Mesenchymal stem cell (in vitro differentiated cells and primary cell): ENCODE measurements at regions not wholly inside any gene's neighbourhood (a gene's known extent, or its start where the extent isn't known, plus 50 kb on each side); places are given as distances from the start of the nearest gene placed in this dataset.
A peak's percentile ranks its signal among the peaks of the same experiment; 100 is the strongest.

Source experiments
- DNase-seq: peaks from one replicate; pipeline ENCODE4 v3.0.0-alpha.2; 2013
- H2AFZ ChIP-seq: one replicate; pipeline ENCODE4 v1.6.1; 2013; ENCODE audit warnings: low read depth, mild to moderate bottlenecking, control low read depth, inconsistent platforms, low read length, moderate library complexity
- H2AK5ac ChIP-seq: 2 replicates; pipeline ENCODE4 v1.6.1; 2013; ENCODE audit warnings: low read length, moderate library complexity, mild to moderate bottlenecking, inconsistent platforms; ENCODE audit not compliant: severe bottlenecking
- H2BK120ac ChIP-seq: one replicate; pipeline ENCODE4 v1.6.1; 2013; ENCODE audit warnings: low read depth, mild to moderate bottlenecking, inconsistent platforms, low read length, moderate library complexity
- H2BK12ac ChIP-seq, 2 experiments: one replicate each; pipeline ENCODE4 v1.6.1; 2013; ENCODE audit warnings: inconsistent platforms in 2 of 2, low read length in 2 of 2, mild to moderate bottlenecking in 2 of 2, moderate library complexity in 2 of 2, control low read depth in 1 of 2
- H2BK15ac ChIP-seq: one replicate; pipeline ENCODE4 v1.6.1; 2013; ENCODE audit warnings: mild to moderate bottlenecking, low read depth, inconsistent platforms; ENCODE audit not compliant: poor library complexity, severe bottlenecking
- H2BK5ac ChIP-seq: 2 replicates; pipeline ENCODE4 v1.6.1; 2013; ENCODE audit warnings: low read depth, mild to moderate bottlenecking, low read length, control low read depth, inconsistent platforms; ENCODE audit not compliant: poor library complexity, severe bottlenecking
- H3K14ac ChIP-seq, 2 experiments: one replicate each; pipeline ENCODE4 v1.6.1; 2013; ENCODE audit warnings: inconsistent platforms in 2 of 2, low read length in 2 of 2, control low read depth in 1 of 2, mild to moderate bottlenecking in 1 of 2, moderate library complexity in 1 of 2
- H3K18ac ChIP-seq, 2 experiments: one replicate each; pipeline ENCODE4 v1.6.1; 2013; ENCODE audit warnings: inconsistent platforms in 2 of 2, low read length in 2 of 2, control low read depth in 1 of 2, low read depth in 1 of 2, mild to moderate bottlenecking in 1 of 2
- H3K23ac ChIP-seq, 2 experiments: one replicate each; pipeline ENCODE4 v1.6.1; 2013; ENCODE audit warnings: inconsistent platforms in 2 of 2, low read length in 2 of 2, mild to moderate bottlenecking in 2 of 2, moderate library complexity in 2 of 2, control low read depth in 1 of 2
- H3K27ac ChIP-seq: 2 replicates; pipeline ENCODE4 v1.5.1; 2013; ENCODE audit warnings: mild to moderate bottlenecking, moderate library complexity, low read length, control low read depth, inconsistent platforms; ENCODE audit not compliant: poor library complexity, severe bottlenecking
- H3K27me3 ChIP-seq, 2 experiments: 2 replicates each; pipeline versions ENCODE4 v1.6.1 to v1.7.0; 2013; ENCODE audit warnings: low read length in 2 of 2, mild to moderate bottlenecking in 2 of 2, moderate library complexity in 2 of 2, control low read depth in 1 of 2, inconsistent platforms in 1 of 2; ENCODE audit not compliant: control insufficient read depth in 1 of 2, insufficient read depth in 1 of 2
- H3K36me3 ChIP-seq, 2 experiments: 2 replicates each; pipeline versions ENCODE4 v1.6.1 to v1.7.0; 2013; ENCODE audit warnings: low read length in 2 of 2, control low read depth in 1 of 2, inconsistent platforms in 1 of 2, low read depth in 1 of 2, mild to moderate bottlenecking in 1 of 2; ENCODE audit not compliant: insufficient read depth in 2 of 2, control insufficient read depth in 1 of 2
- H3K4ac ChIP-seq, 2 experiments: one replicate each; pipeline ENCODE4 v1.6.1; 2013; ENCODE audit warnings: inconsistent platforms in 2 of 2, low read length in 2 of 2, mild to moderate bottlenecking in 2 of 2, moderate library complexity in 2 of 2, control low read depth in 1 of 2, low read depth in 1 of 2
- H3K4me1 ChIP-seq: 2 replicates; pipeline ENCODE4 v1.6.1; 2013; ENCODE audit warnings: low read depth, low read length, control low read depth; ENCODE audit not compliant: control insufficient read depth, insufficient read depth
- H3K4me2 ChIP-seq: 2 replicates; pipeline ENCODE4 v1.6.1; 2013; ENCODE audit warnings: low read length, mild to moderate bottlenecking, inconsistent platforms; ENCODE audit not compliant: poor library complexity, severe bottlenecking
- H3K4me3 ChIP-seq, 2 experiments: 2 replicates each; pipeline versions ENCODE4 v1.5.1 to v1.7.0; 2013; ENCODE audit warnings: low read length in 2 of 2, mild to moderate bottlenecking in 2 of 2, control low read depth in 1 of 2, low read depth in 1 of 2; ENCODE audit not compliant: insufficient read depth in 1 of 2
- H3K79me1 ChIP-seq: replicated peaks from 2 replicates; pipeline ENCODE4 v1.6.1; 2013; ENCODE audit warnings: mild to moderate bottlenecking, control low read depth, low read length, inconsistent platforms; ENCODE audit not compliant: poor library complexity, severe bottlenecking
- H3K9ac ChIP-seq: 2 replicates; pipeline ENCODE4 v1.7.0; 2013; ENCODE audit warnings: mild to moderate bottlenecking, low read length, moderate library complexity
- H3K9me3 ChIP-seq: 2 replicates; pipeline ENCODE4 v1.7.0; 2013; ENCODE audit warnings: mild to moderate bottlenecking, low read length; ENCODE audit not compliant: control insufficient read depth
- H4K8ac ChIP-seq: one replicate; pipeline ENCODE4 v1.6.1; 2013; ENCODE audit warnings: inconsistent platforms, mild to moderate bottlenecking, low read length, moderate library complexity
- H4K91ac ChIP-seq: one replicate; pipeline ENCODE4 v1.6.1; 2013; ENCODE audit warnings: mild to moderate bottlenecking, low read length, inconsistent platforms
- WGBS: methylation state at CpG from one replicate; pipeline ENCODE4 v1.1.7; 2013; ENCODE audit warnings: mixed read lengths; 5-methylcytosine and 5-hydroxymethylcytosine counted together

GRCh38 chr10:125247576-125247975 is 87.2 kb upstream of the CTBP2 start:
- Histone ChIP-seq H3K23ac (no peak overlapping the region), H4K91ac (no peak overlapping the region), H3K27me3 (peaks cover 10% of the 10 kb centered on the region in 2 experiments), H2BK120ac (no peak overlapping the region), H3K27ac (no peak overlapping the region), H2BK15ac (no peak overlapping the region), H3K18ac (no peak overlapping the region), H2AK5ac (no peak overlapping the region), H3K36me3 (no peaks in the 10 kb centered on the region), H3K4me1 (no peaks in the 10 kb centered on the region), H2BK5ac (no peak overlapping the region), H2BK12ac (no peak overlapping the region), H3K9ac (no peak overlapping the region), H2AFZ (no peak overlapping the region), H3K14ac (no peak overlapping the region), H4K8ac (no peak overlapping the region), H3K4ac (no peak overlapping the region), H3K9me3 (no peaks in the 10 kb centered on the region), H3K79me1 (no peaks in the 10 kb centered on the region), H3K4me2 (no peak overlapping the region), H3K4me3 (no peak overlapping the region)
- 78% methylated on average over 8 of the region's 8 CpGs for WGBS
- no peak for DNase-seq

DNA sequence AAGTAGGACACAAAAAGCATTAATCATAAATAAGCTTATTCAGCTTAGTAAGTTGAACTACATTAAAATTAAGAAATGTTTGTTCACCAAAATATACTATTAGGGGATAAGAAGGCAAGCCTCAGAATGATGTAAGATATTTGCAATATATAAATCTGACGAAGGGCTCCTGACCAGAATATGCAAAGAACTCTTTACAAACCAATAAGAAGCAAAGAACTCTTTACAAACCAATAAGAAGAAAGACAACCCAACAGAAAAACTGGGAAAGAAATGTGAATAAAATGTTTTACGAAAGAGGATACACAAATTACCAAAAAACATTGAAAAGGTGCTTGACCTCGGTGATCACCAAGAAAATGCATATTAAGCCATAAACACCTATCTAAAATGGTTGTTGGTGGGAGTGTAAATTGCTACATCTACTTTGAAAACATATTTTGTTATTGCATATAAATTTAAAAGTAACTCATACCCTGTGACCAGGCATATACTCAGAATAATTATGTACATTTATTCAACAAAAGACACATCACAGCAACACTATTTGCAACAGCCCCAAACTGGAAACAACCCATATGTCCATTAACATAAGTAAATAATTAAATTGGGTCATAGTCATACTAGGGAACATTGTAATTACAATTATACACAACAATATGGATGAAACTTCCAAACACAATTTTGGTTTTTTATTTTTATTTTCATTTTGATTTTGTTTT is 83.3 kb upstream of the CTBP2 start:
- no peaks in the 10 kb centered on the region for H3K4me1 ChIP-seq
- no peak overlapping the region for H4K91ac ChIP-seq
- H3K9ac ChIP-seq: no peak overlapping the region
- H2BK12ac ChIP-seq: no peak overlapping the region
- no peaks in the 10 kb centered on the region for H3K36me3 ChIP-seq
- no peak for DNase-seq
- H3K4ac ChIP-seq: no peak overlapping the region
- H2AFZ ChIP-seq: no peak overlapping the region
- H3K14ac ChIP-seq: no peak overlapping the region
- H3K27me3 ChIP-seq: peaks cover 9 to 10% of the 10 kb centered on the region in 2 experiments
- H2BK5ac ChIP-seq: no peak overlapping the region
- H3K9me3 ChIP-seq: peaks cover 13% of the 10 kb centered on the region
- H4K8ac ChIP-seq: no peak overlapping the region
- H3K4me2 ChIP-seq: no peak overlapping the region
- H2BK120ac ChIP-seq: no peak overlapping the region
- H2AK5ac ChIP-seq: no peak overlapping the region
- no peak overlapping the region for H3K23ac ChIP-seq
- no peak overlapping the region for H3K4me3 ChIP-seq
- no peak overlapping the region for H2BK15ac ChIP-seq
- no peaks in the 10 kb centered on the region for H3K79me1 ChIP-seq
- no peak overlapping the region for H3K27ac ChIP-seq
- no peak overlapping the region for H3K18ac ChIP-seq
- WGBS: no CpG with 5 or more reads among the region's 3 CpGs

GRCh38 chr10:125238682-125239081 is 78.3 kb upstream of the CTBP2 start:
- no peak for DNase-seq
- no peak overlapping the region for H3K9ac ChIP-seq
- no CpG with 5 or more reads among the region's 1 CpG for WGBS
- H2BK15ac ChIP-seq: no peak overlapping the region
- no peak overlapping the region for H3K4me2 ChIP-seq
- no peak overlapping the region for H4K8ac ChIP-seq
- H2BK5ac ChIP-seq: no peak overlapping the region
- no peaks in the 10 kb centered on the region for H3K79me1 ChIP-seq
- H2BK120ac ChIP-seq: no peak overlapping the region
- H2AK5ac ChIP-seq: no peak overlapping the region
- H3K4me3 ChIP-seq: peak overlapping the region in 1 of 2 experiments; percentile 14
- H3K23ac ChIP-seq: no peak overlapping the region
- no peak overlapping the region for H3K14ac ChIP-seq
- no peaks in the 10 kb centered on the region for H3K36me3 ChIP-seq
- no peak overlapping the region for H3K4ac ChIP-seq
- H2BK12ac ChIP-seq: no peak overlapping the region
- H3K27ac ChIP-seq: no peak overlapping the region
- no peak overlapping the region for H4K91ac ChIP-seq
- H3K27me3 ChIP-seq: no peaks in the 10 kb centered on the region
- H2AFZ ChIP-seq: no peak overlapping the region
- H3K4me1 ChIP-seq: no peaks in the 10 kb centered on the region
- peaks cover 36% of the 10 kb centered on the region for H3K9me3 ChIP-seq
- no peak overlapping the region for H3K18ac ChIP-seq

GRCh38 chr10:125236091-125236490 is 75.7 kb upstream of the CTBP2 start:
- Histone ChIP-seq H2BK120ac (no peak overlapping the region), H3K79me1 (no peaks in the 10 kb centered on the region), H3K18ac (no peak overlapping the region), H3K27ac (no peak overlapping the region), H2BK5ac (no peak overlapping the region), H2AK5ac (no peak overlapping the region), H3K4ac (no peak overlapping the region), H3K9ac (no peak overlapping the region), H3K9me3 (peaks cover 36% of the 10 kb centered on the region), H4K8ac (no peak overlapping the region), H3K4me3 (no peak overlapping the region), H3K14ac (no peak overlapping the region), H2AFZ (no peak overlapping the region), H2BK12ac (no peak overlapping the region), H3K4me1 (peaks cover 10% of the 10 kb centered on the region), H4K91ac (no peak overlapping the region), H3K4me2 (no peak overlapping the region), H3K36me3 (no peaks in the 10 kb centered on the region), H2BK15ac (no peak overlapping the region), H3K27me3 (no peaks in the 10 kb centered on the region), H3K23ac (no peak overlapping the region)
- WGBS: no CpG with 5 or more reads among the region's 1 CpG
- no peak for DNase-seq
